Testis (tissue), 2 donors: ENCODE measurements at regions not wholly inside any gene's neighbourhood (a gene's known extent, or its start where the extent isn't known, plus 50 kb on each side); places are given as distances from the start of the nearest gene placed in this dataset.

ENCODE experiments used
- DNase-seq: peaks from one replicate; pipeline ENCODE4 v3.0.0-alpha.2; 2019
- H3K27ac ChIP-seq, 2 donors: fragments of 200-600 bp; sonication (generic); one replicate each; pipeline ENCODE4 v1.5.1; 2019
- H3K27me3 ChIP-seq: fragments of 200-600 bp; sonication (generic); one replicate; pipeline ENCODE4 v1.5.1; 2019
- H3K36me3 ChIP-seq: fragments of 200-600 bp; sonication (generic); one replicate; pipeline ENCODE4 v1.5.1; 2017; ENCODE audit warnings: low read depth; ENCODE audit errors: missing control alignments
- H3K4me1 ChIP-seq: fragments of 200-600 bp; sonication (generic); one replicate; pipeline ENCODE4 v1.5.1; 2019
- H3K4me3 ChIP-seq, 2 donors: fragments of 200-600 bp; sonication (generic); one replicate each; pipeline ENCODE4 v1.5.1; 2017 to 2019
- H3K9me3 ChIP-seq: fragments of 200-600 bp; sonication (generic); one replicate; pipeline ENCODE4 v1.5.1; 2017
- POLR2A ChIP-seq: fragments of 450-650 bp; IDR thresholded peaks from one replicate; pipeline ENCODE4 v1.6.1; 2017; ENCODE audit warnings: antibody characterized with exemption, mild to moderate bottlenecking, moderate library complexity
- WGBS, 2 donors: methylation state at CpG; one replicate each; pipeline ENCODE4 v1.1.5; 2018; 5-methylcytosine and 5-hydroxymethylcytosine counted together
- intact Hi-C: fragments of 100-400 bp; cut with DNase I; formaldehyde crosslinking; loops from one replicate; pipeline ENCODE4 v1.15.1; 2023; ENCODE audit warnings: low total_unique reads
- TF ChIP-seq, protein P1 (sequence below), 3 experiments: fragments of 450-650 bp in 2 of 3; fragments of 200-600 bp in 1 of 3; sonication (generic) in 1 of 3; IDR thresholded peaks; one replicate each; pipeline ENCODE4 v1.5.1; 2016 to 2019; ENCODE audit warnings: antibody characterized with exemption in 3 of 3, mild to moderate bottlenecking in 2 of 3, moderate library complexity in 1 of 3

GRCh38 chr6:85112540-85112939 is 337.3 kb upstream of the NT5E start:
- no peaks in the 10 kb centered on the region for H3K9me3 ChIP-seq
- no peaks in the 10 kb centered on the region for H3K36me3 ChIP-seq
- TF ChIP-seq, protein P1, sequence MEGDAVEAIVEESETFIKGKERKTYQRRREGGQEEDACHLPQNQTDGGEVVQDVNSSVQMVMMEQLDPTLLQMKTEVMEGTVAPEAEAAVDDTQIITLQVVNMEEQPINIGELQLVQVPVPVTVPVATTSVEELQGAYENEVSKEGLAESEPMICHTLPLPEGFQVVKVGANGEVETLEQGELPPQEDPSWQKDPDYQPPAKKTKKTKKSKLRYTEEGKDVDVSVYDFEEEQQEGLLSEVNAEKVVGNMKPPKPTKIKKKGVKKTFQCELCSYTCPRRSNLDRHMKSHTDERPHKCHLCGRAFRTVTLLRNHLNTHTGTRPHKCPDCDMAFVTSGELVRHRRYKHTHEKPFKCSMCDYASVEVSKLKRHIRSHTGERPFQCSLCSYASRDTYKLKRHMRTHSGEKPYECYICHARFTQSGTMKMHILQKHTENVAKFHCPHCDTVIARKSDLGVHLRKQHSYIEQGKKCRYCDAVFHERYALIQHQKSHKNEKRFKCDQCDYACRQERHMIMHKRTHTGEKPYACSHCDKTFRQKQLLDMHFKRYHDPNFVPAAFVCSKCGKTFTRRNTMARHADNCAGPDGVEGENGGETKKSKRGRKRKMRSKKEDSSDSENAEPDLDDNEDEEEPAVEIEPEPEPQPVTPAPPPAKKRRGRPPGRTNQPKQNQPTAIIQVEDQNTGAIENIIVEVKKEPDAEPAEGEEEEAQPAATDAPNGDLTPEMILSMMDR (IDR thresholded peaks at IDR 0.05): no peak
- no peaks in the 10 kb centered on the region for H3K27me3 ChIP-seq
- no peaks in the 10 kb centered on the region for H3K4me1 ChIP-seq
- no peak for DNase-seq
- intact Hi-C loops: no loop called here
- WGBS, 2 donors: 85 to 94% methylated on average over 1 of the region's 1 CpG
- no peak overlapping the region for H3K4me3 ChIP-seq
- no peak overlapping the region for H3K27ac ChIP-seq

DNA sequence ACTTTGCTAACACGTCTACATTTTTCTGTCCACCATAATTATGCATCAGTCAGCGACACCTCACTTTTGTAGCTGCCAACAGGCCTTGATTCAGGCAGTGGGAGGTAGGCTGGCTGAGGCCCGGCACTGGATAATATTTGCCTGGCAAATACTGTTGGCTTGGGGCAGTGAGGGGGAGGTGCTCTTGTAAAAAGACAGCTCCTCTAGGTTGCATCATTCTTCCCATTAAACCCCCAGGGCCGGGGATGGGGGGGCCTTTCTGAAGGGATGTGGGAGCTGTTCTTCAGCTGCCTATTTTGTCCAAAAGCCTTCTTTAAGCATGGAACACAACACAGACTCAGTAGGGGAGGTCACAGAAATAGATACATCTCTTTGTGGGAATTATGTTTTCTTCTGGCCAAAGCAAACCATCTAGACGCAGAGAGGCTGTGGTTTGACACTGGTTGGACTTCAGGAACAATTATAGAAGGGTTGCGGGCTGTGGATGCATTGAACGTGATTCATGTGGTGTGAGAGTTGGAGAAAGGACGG is 338.3 kb upstream of the NT5E start:
- Histone ChIP-seq H3K36me3 (no peaks in the 10 kb centered on the region), H3K27ac (no peak overlapping the region)
- intact Hi-C loops: no loop called here

DNA sequence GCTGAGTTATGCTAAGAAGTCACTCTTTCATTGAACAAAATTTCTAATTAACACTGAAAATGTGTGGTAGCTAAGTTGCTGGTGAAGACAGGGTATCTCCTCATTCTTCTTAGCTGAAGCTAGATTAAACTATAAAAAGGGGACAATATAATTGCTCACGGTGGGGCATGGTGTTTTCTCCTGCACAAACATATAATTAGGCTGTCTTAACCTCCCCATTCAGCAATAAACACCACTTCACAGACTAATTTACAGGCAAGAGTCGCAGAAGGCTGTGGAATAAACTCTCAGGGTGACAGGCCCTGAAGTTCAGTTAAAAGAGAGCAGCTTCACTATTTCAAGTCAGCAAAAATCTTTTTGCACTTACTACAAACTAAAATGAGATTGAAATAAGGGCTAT is 338.9 kb upstream of the NT5E start:
- no peak overlapping the region for H3K4me3 ChIP-seq
- 63 to 75% methylated on average over 2 of the region's 2 CpGs for WGBS, 2 donors
- H3K4me1 ChIP-seq: no peaks in the 10 kb centered on the region
- H3K9me3 ChIP-seq: no peaks in the 10 kb centered on the region
- H3K27me3 ChIP-seq: no peaks in the 10 kb centered on the region
- no peak for TF ChIP-seq POLR2A
- TF ChIP-seq, protein P1 (IDR thresholded peaks at IDR 0.05): no peak
- no peak overlapping the region for H3K27ac ChIP-seq
- DNase-seq: no peak
- intact Hi-C loops: no loop called here
- H3K36me3 ChIP-seq: no peaks in the 10 kb centered on the region

More for the DNA sequence above, 338.3 kb upstream of the NT5E start:
- Histone ChIP-seq H3K4me3 (no peak overlapping the region), H3K27me3 (no peaks in the 10 kb centered on the region), H3K9me3 (no peaks in the 10 kb centered on the region), H3K4me1 (no peaks in the 10 kb centered on the region)
- DNase-seq: no peak
- 49 to 66% methylated on average over 8 of the region's 8 CpGs for WGBS, 2 donors
- TF ChIP-seq POLR2A: no peak
- TF ChIP-seq, protein P1 (IDR thresholded peaks at IDR 0.05): no peak

- TF ChIP-seq POLR2A: no peak
- TF ChIP-seq, protein P1 (IDR thresholded peaks at IDR 0.05): no peak
- 92 to 93% methylated on average over 1 of the region's 1 CpG for WGBS, 2 donors
- Histone ChIP-seq H3K4me1 (no peaks in the 10 kb centered on the region), H3K27ac (no peak overlapping the region), H3K9me3 (no peaks in the 10 kb centered on the region), H3K4me3 (no peak overlapping the region), H3K27me3 (no peaks in the 10 kb centered on the region), H3K36me3 (no peaks in the 10 kb centered on the region)
- intact Hi-C loops: no loop called here
- DNase-seq: no peak
These were observed 342.2 kb upstream of the NT5E start for GRCh38 chr6:85107701-85108100.

- no peak for DNase-seq
- Histone ChIP-seq H3K27me3 (no peaks in the 10 kb centered on the region), H3K27ac (no peak overlapping the region), H3K4me1 (no peaks in the 10 kb centered on the region), H3K4me3 (no peak overlapping the region), H3K9me3 (no peaks in the 10 kb centered on the region), H3K36me3 (no peaks in the 10 kb centered on the region)
- WGBS, 2 donors: 86 to 91% methylated on average over 5 of the region's 5 CpGs
- intact Hi-C loops: no loop called here
- no peak for TF ChIP-seq POLR2A
- TF ChIP-seq, protein P1 (IDR thresholded peaks at IDR 0.05): no peak
These were observed 332.6 kb upstream of the TBX18 start for GRCh38 chr6:85096976-85097375.
